ENCODE measurements at regions not wholly inside any gene's neighbourhood (a gene's known extent, or its start where the extent isn't known, plus 50 kb on each side); places are given as distances from the start of the nearest gene placed in this dataset.

- SMC1A ChIA-PET (ENCODE audit: uncharacterized antibody, unreplicated experiment) = interaction anchor here (1.5 kb wide), 1 partner anchor 10 kb away, joined by 3 read pairs; no protein-coding TSS in a partner anchor
- Histone ChIP-seq H2AFZ (ENCODE audit: control insufficient read depth, low read depth, low read length) (no peak overlapping the region), H3K27ac (ENCODE audit: control insufficient read depth, insufficient read depth) (no peak overlapping the region), H3K4me3 (no peak overlapping the region), H3K4me2 (ENCODE audit: control insufficient read depth, insufficient read depth) (no peak overlapping the region), H4K20me1 (ENCODE audit: control insufficient read depth, insufficient read depth) (no peaks in the 10 kb centered on the region), H3K27me3 (replicated peaks in 1 of 2; ENCODE audit: control insufficient read depth in 2 of 2, insufficient read depth in 2 of 2, low read length in 1 of 2) (peaks cover 1 to 2% of the 10 kb centered on the region in 2 experiments; a peak in 2 of 4 replicates), H3K9ac (ENCODE audit: control insufficient read depth, insufficient read depth, low read length) (no peak overlapping the region), H3K9me3 (replicated peaks; ENCODE audit: control insufficient read depth, insufficient read depth, low read length) (no peaks in the 10 kb centered on the region; the same call in 2 of the 3 replicates), H3K36me3 (ENCODE audit: control insufficient read depth in 2 of 2, insufficient read depth in 2 of 2, low read length in 1 of 2) (no peaks in the 10 kb centered on the region), H3K79me2 (ENCODE audit: control insufficient read depth, insufficient read depth, low read length) (no peaks in the 10 kb centered on the region), H3K4me1 (ENCODE audit: control insufficient read depth, insufficient read depth, low read length) (no peaks in the 10 kb centered on the region)
- CTCF ChIA-PET = no interaction called here
- no TSS peak for BruUV-seq (replicated peaks)
- DNase-seq (ENCODE audit: low read depth, low spot score) (no peak), ATAC-seq (no peak), FAIRE-seq (no peak)
- POLR2A ChIA-PET = no interaction called here
- RAD21 ChIA-PET (ENCODE audit: unreplicated experiment) = no interaction called here
- intact Hi-C loops (cut with micrococcal nuclease; ENCODE audit: unreplicated experiment) (no loop called here), in situ Hi-C loops (cut with MboI) (no loop called here)
- TF ChIP-seq MXI1 (IDR thresholded peaks at IDR 0.05; ENCODE audit: low read depth, low read length) (no peak), LARP7 (IDR thresholded peaks at IDR 0.05) (no peak), ZNF207 (IDR thresholded peaks at IDR 0.05; ENCODE audit: borderline replicate concordance) (no peak), RB1 (IDR thresholded peaks at IDR 0.05; ENCODE audit: borderline replicate concordance) (no peak), YY1 (IDR thresholded peaks at IDR 0.05; ENCODE audit: low read depth, low read length) (no peak), TCF3 (IDR thresholded peaks at IDR 0.05; ENCODE audit: borderline replicate concordance, insufficient read depth, low read depth, low read length) (no peak), NRF1 (conservative IDR thresholded peaks at IDR 0.05; ENCODE audit: low read depth, low read length) (no peak), YBX1 (IDR thresholded peaks at IDR 0.05) (no peak), TCF7 (IDR thresholded peaks at IDR 0.05; ENCODE audit: borderline replicate concordance) (no peak), SUZ12 (IDR thresholded peaks at IDR 0.05; ENCODE audit: unreplicated experiment) (no peak), POLR2A (IDR thresholded peaks at IDR 0.05; ENCODE audit: low read depth, low read length) (no peak), SMAD1 (IDR thresholded peaks at IDR 0.05; ENCODE audit: low read depth, partially characterized antibody) (no peak), ZBTB33 (IDR thresholded peaks at IDR 0.05) (no peak), BCLAF1 (IDR thresholded peaks at IDR 0.05) (no peak), TBL1XR1 (IDR thresholded peaks at IDR 0.05; ENCODE audit: low read depth, low read length) (no peak), ETV6 (conservative IDR thresholded peaks at IDR 0.05 in 1 of 2, IDR thresholded peaks at IDR 0.05 in 1 of 2; ENCODE audit: borderline replicate concordance in 1 of 2, low read depth in 1 of 2) (no peak)
- TF ChIP-seq, protein P1, sequence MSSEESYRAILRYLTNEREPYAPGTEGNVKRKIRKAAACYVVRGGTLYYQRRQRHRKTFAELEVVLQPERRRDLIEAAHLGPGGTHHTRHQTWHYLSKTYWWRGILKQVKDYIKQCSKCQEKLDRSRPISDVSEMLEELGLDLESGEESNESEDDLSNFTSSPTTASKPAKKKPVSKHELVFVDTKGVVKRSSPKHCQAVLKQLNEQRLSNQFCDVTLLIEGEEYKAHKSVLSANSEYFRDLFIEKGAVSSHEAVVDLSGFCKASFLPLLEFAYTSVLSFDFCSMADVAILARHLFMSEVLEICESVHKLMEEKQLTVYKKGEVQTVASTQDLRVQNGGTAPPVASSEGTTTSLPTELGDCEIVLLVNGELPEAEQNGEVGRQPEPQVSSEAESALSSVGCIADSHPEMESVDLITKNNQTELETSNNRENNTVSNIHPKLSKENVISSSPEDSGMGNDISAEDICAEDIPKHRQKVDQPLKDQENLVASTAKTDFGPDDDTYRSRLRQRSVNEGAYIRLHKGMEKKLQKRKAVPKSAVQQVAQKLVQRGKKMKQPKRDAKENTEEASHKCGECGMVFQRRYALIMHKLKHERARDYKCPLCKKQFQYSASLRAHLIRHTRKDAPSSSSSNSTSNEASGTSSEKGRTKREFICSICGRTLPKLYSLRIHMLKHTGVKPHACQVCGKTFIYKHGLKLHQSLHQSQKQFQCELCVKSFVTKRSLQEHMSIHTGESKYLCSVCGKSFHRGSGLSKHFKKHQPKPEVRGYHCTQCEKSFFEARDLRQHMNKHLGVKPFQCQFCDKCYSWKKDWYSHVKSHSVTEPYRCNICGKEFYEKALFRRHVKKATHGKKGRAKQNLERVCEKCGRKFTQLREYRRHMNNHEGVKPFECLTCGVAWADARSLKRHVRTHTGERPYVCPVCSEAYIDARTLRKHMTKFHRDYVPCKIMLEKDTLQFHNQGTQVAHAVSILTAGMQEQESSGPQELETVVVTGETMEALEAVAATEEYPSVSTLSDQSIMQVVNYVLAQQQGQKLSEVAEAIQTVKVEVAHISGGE (CRISPR knock-in tag; IDR thresholded peaks at IDR 0.05) = no peak
Measured at GRCh38 chr5:175783739-175784138, 87.6 kb upstream of the CPLX2 start.
